Right kidney (tissue), 1 donor: ENCODE measurements at regions not wholly inside any gene's neighbourhood (a gene's known extent, or its start where the extent isn't known, plus 50 kb on each side); places are given as distances from the start of the nearest gene placed in this dataset.
"Not testable (repeated sequence)": the region's sequence is repeated elsewhere in the genome, so short reads cannot be mapped to it uniquely, and the experiment has no call there.

Experiments
- DNase-seq: peaks from one replicate; pipeline ENCODE4 v3.0.0-alpha.2; 2016

GRCh38 chr9:85331626-85332025, 410.1 kb downstream of the AGTPBP1 start:
- no peak for DNase-seq

- DNase-seq: no peak
Observed at GRCh38 chr9:85322592-85322991, 419.2 kb downstream of the AGTPBP1 start.

- DNase-seq: no peak
Observed at GRCh38 chr9:85321561-85321960, 420.2 kb downstream of the AGTPBP1 start.

GRCh38 chr9:85319936-85320656, 421.7 kb downstream of the AGTPBP1 start:
- DNase-seq: no peak

- DNase-seq: not testable (repeated sequence)
Observed at GRCh38 chr9:85315535-85315934, 426.2 kb downstream of the AGTPBP1 start.

GRCh38 chr9:85310573-85310972, 431.2 kb downstream of the AGTPBP1 start:
- DNase-seq: no peak

GRCh38 chr9:85303757-85304134, 438.0 kb downstream of the AGTPBP1 start:
- DNase-seq: no peak

- no peak for DNase-seq
Observed at GRCh38 chr9:85302938-85303756, 438.6 kb downstream of the AGTPBP1 start.

- DNase-seq: peak; percentile 53
Observed at GRCh38 chr9:85298499-85298898, 443.3 kb downstream of the AGTPBP1 start.

GRCh38 chr9:85295244-85295643, 446.5 kb downstream of the AGTPBP1 start:
- DNase-seq: not testable (repeated sequence)

- DNase-seq: no peak
Observed at GRCh38 chr9:85292261-85292660, 449.5 kb downstream of the AGTPBP1 start.

GRCh38 chr9:85291266-85291665, 450.5 kb downstream of the AGTPBP1 start:
- DNase-seq: no peak

GRCh38 chr9:85290019-85290418, 451.7 kb downstream of the AGTPBP1 start:
- DNase-seq: no peak

GRCh38 chr9:85289142-85289541, 452.6 kb downstream of the AGTPBP1 start:
- no peak for DNase-seq

- no peak for DNase-seq
Observed at GRCh38 chr9:85283421-85283820, 458.3 kb downstream of the AGTPBP1 start.

GRCh38 chr9:85278769-85279168, 463.0 kb downstream of the AGTPBP1 start:
- DNase-seq: no peak

- DNase-seq: no peak
Observed at GRCh38 chr9:85276741-85277140, 465.0 kb downstream of the AGTPBP1 start.

- DNase-seq: no peak
Observed at GRCh38 chr9:85269811-85270210, 471.9 kb downstream of the AGTPBP1 start.

GRCh38 chr9:85268131-85268530, 473.6 kb downstream of the AGTPBP1 start:
- DNase-seq: no peak

- DNase-seq: no peak
Observed at GRCh38 chr9:85264695-85265094, 477.1 kb downstream of the AGTPBP1 start.

GRCh38 chr9:85263288-85263687, 478.5 kb downstream of the AGTPBP1 start:
- no peak for DNase-seq

GRCh38 chr9:85262333-85262732, 479.4 kb downstream of the AGTPBP1 start:
- DNase-seq: no peak

GRCh38 chr9:85260275-85260845, 481.4 kb downstream of the AGTPBP1 start:
- DNase-seq: no peak
